ENCODE measurements at regions not wholly inside any gene's neighbourhood (a gene's known extent, or its start where the extent isn't known, plus 50 kb on each side); places are given as distances from the start of the nearest gene placed in this dataset.
"Not testable (repeated sequence)": the region's sequence is repeated elsewhere in the genome, so short reads cannot be mapped to it uniquely, and the experiment has no call there.

DNA sequence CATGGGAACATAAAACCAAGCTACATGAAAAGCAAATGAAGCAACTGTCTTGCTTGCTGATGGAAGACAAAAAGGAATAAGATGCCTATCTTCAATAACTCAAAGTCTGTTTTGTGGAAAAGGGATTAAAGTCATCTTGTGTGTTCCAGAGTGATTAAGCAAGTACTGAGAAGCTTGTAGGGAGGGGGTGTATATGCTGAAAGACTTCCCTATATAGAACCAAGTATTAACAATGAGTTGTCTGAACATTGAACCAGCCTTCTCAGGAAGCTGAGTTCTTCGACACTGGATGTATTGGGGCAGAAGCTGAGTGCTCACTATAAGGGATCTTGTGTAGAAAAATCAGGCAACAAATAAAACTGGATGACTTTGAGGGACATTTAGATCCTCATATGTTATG is 451.8 kb downstream of the CD83 start:
- DNase-seq (ENCODE audit: low read depth) = no peak

GRCh38 chr6:14569874-14570273 is 452.3 kb downstream of the CD83 start:
- not testable (repeated sequence) for DNase-seq (ENCODE audit: low read depth)

GRCh38 chr6:14571001-14571400 is 453.4 kb downstream of the CD83 start:
- DNase-seq (ENCODE audit: low read depth) = no peak

GRCh38 chr6:14571746-14572145 is 454.2 kb downstream of the CD83 start:
- DNase-seq (ENCODE audit: low read depth) = no peak

GRCh38 chr6:14573267-14573666 is 455.7 kb downstream of the CD83 start:
- DNase-seq (ENCODE audit: low read depth) = no peak

- no peak for DNase-seq (ENCODE audit: low read depth)
Observed at GRCh38 chr6:14573703-14574290, 456.2 kb downstream of the CD83 start.

GRCh38 chr6:14575961-14576360 is 458.4 kb downstream of the CD83 start:
- DNase-seq (ENCODE audit: low read depth) = no peak

DNA sequence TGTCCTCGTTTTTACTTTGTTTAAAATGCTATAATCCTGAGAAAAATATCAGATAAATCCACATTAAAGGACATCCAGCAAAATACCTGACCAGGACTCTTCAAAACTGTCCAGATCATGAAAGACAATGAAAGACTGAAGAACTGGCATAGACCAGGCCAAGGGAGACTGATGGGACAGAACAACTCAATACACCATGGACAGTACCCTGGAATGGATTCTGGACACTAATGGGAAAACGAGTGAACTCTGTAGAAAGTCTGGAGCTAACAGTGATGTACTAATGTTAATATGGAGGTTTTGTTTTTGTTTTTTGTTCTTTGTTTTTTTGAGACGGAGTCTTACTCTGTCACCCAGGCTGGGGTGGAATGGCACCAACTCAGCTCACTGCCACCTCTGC is 461.4 kb downstream of the CD83 start:
- DNase-seq (ENCODE audit: low read depth) = no peak

- DNase-seq (ENCODE audit: low read depth) = no peak
Observed at GRCh38 chr6:14582749-14583148, 465.2 kb downstream of the CD83 start.

- DNase-seq (ENCODE audit: low read depth) = no peak
Observed at GRCh38 chr6:14583826-14584225, 466.3 kb downstream of the CD83 start.

DNA sequence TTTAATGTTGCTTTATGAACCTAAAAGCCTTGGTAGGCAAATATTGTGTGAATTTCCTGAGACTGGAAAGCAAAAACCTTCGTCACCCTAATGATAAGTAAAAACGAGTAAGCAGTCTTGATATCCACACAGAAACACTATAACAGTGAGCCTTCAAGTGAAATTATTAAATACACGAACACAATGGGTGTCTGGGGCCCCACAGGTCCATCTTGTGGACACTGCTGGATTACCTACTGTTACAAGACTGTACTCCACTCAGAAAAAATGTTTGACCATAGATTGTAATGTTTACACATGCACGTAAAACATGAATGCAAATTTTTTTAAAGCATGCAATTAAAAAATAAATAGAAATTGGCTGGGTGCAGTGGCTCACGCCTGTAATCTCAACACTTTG is 466.9 kb downstream of the CD83 start:
- DNase-seq (ENCODE audit: low read depth) = no peak

- DNase-seq (ENCODE audit: low read depth) = no peak
Observed at GRCh38 chr6:14585689-14586088, 468.1 kb downstream of the CD83 start.

DNA sequence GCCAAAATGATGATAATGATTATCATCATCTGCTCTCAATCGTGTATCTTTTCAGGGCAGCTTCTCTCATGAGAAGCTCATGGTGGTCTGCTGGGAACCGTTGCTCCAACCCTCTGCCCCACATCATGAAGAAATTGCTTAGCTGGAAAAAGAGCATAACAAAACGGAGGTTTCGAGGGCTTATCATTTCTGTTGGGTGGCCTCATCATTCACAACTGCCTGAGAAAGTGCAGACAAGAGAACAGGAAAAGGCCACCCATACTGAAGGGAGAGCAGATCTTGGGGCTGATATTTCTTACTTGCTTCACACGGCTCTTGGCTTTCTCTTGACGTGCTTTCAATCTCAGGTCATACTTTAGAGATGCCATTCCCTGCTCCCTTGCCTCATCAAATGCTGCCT is 471.6 kb downstream of the CD83 start:
- DNase-seq (ENCODE audit: low read depth) = no peak

- no peak for DNase-seq (ENCODE audit: low read depth)
Observed at GRCh38 chr6:14590586-14590985, 473.0 kb downstream of the CD83 start.

GRCh38 chr6:14591998-14592397 is 474.4 kb downstream of the CD83 start:
- DNase-seq (ENCODE audit: low read depth) = no peak

GRCh38 chr6:14593286-14593685 is 475.7 kb downstream of the CD83 start:
- no peak for DNase-seq (ENCODE audit: low read depth)

- DNase-seq (ENCODE audit: low read depth) = no peak
Observed at GRCh38 chr6:14595751-14596150, 478.2 kb downstream of the CD83 start.

DNA sequence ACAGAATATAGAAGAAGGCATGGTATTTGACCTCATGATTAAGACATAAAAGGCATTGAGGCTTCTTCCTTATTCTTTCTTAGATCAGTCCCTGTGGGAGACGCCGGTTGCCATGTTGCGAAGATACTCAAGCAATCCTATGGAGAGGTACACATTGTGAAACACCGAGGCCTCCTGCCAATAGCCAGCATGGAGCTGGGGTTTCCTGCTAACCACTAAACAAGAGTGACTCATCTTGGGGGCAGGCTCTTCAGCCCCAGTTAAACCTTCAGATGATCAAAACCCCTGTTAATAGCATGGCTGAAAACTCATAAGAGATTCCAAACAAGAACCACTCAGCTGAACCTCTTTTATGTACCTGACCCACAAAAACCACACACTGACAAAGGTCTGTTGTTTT is 478.8 kb downstream of the CD83 start:
- DNase-seq (ENCODE audit: low read depth) = no peak

GRCh38 chr6:14597090-14597489 is 479.5 kb downstream of the CD83 start:
- no peak for DNase-seq (ENCODE audit: low read depth)

- DNase-seq (ENCODE audit: low read depth) = no peak
Observed at GRCh38 chr6:14598017-14598864, 480.7 kb downstream of the CD83 start.

- DNase-seq (ENCODE audit: low read depth) = not testable (repeated sequence)
Observed at GRCh38 chr6:14600306-14600705, 482.7 kb downstream of the CD83 start.

DNA sequence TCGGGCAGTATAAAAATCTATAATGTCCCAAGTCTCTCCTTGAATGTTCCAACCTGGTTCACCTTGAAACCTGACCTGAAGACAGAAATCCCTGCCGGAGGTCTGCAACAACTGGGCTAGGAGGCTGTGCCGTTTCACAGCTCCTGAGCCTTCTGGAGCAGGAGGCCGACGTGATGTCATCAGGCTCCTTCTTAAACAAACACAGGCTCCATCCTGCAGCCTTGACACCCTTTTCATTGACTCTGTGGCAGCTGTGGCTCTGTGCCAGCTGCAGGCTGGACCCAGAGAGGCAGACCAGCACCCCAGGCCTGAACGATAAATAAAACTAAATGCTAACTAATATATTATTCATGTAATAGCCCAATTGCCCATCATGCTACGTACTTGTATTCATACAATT is 483.9 kb downstream of the CD83 start:
- DNase-seq (ENCODE audit: low read depth) = no peak

GRCh38 chr6:14606353-14606752 is 488.8 kb downstream of the CD83 start:
- no peak for DNase-seq (ENCODE audit: low read depth)

GRCh38 chr6:14610141-14610540 is 492.6 kb downstream of the CD83 start:
- DNase-seq (ENCODE audit: low read depth) = no peak
